Type B pancreatic cell (in vitro differentiated cells): ENCODE measurements at regions not wholly inside any gene's neighbourhood (a gene's known extent, or its start where the extent isn't known, plus 50 kb on each side); places are given as distances from the start of the nearest gene placed in this dataset.

Source experiments
- DNase-seq: peaks from one replicate; pipeline ENCODE4 v3.0.0; 2021; ENCODE audit warnings: mixed read lengths; ENCODE audit not compliant: unreplicated experiment; ENCODE audit errors: extremely low spot score
- H3K27ac Mint-ChIP-seq: 2 replicates; pipeline ENCODE4 v1.8.0; 2021; ENCODE audit warnings: mild to moderate bottlenecking, mixed read lengths
- H3K27me3 Mint-ChIP-seq: 2 replicates; pipeline ENCODE4 v1.8.0; 2021; ENCODE audit warnings: mixed read lengths
- H3K36me3 Mint-ChIP-seq: 2 replicates; pipeline ENCODE4 v1.8.0; 2021; ENCODE audit warnings: mixed read lengths
- H3K4me1 Mint-ChIP-seq: one replicate; pipeline ENCODE4 v1.8.0; 2021; ENCODE audit warnings: mixed read lengths; ENCODE audit not compliant: unreplicated experiment
- H3K4me3 Mint-ChIP-seq: 2 replicates; pipeline ENCODE4 v1.8.0; 2021; ENCODE audit warnings: mild to moderate bottlenecking, mixed read lengths
- H3K9me3 Mint-ChIP-seq: 2 replicates; pipeline ENCODE4 v1.8.0; 2021; ENCODE audit warnings: mixed read lengths
- CTCF ChIP-seq: fragments of 200-600 bp; sonication (generic); conservative IDR thresholded peaks from 2 replicates; pipeline ENCODE4 v1.5.0; 2021; ENCODE audit warnings: antibody characterized with exemption, mild to moderate bottlenecking

DNA sequence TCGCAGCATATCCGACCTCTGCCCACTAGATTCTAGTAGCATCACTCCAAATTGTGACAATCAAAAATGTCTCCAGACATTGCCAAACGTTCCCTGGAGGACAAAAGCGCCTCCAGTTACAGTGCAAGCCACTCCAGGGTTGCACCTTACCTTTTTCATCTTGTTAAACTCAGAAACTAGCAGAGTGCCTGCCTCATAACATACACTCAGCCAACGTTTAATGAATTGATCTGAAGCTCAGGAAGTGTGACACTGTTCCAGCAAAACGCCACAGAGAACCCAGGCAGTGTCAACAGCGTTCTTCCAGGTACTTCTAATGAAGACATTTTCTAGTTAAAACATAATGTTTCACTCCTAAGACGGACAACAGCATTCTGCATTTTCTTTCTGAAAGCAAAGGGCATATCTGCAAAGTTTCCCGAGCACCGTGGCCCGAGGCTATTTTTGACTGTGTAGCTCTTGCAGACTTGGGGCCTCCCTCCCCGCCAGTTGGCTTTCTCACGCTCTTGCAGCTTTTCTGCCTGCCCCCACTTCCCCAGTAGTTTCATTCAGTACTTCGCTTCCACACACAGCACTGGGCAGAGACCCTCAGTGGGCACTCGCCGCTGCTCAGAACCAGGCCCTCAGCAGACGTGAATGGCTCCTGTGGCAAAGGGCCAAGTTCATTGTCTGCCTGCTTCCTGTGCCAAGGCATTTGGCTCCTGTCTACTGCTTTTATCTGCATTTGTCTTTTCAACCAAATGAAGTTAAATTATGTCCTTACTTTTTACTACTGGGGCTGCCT lies 133.4 kb upstream of the TTC29 start:
- Mint-ChIP-seq H3K4me1 (peaks cover 7% of the 10 kb centered on the region), H3K4me3 (no peak overlapping the region), H3K27ac (no peak overlapping the region), H3K36me3 (no peaks in the 10 kb centered on the region), H3K27me3 (peaks cover 3% of the 10 kb centered on the region), H3K9me3 (peaks cover 6% of the 10 kb centered on the region)
- no peak for DNase-seq
- TF ChIP-seq CTCF, result no peak

DNA sequence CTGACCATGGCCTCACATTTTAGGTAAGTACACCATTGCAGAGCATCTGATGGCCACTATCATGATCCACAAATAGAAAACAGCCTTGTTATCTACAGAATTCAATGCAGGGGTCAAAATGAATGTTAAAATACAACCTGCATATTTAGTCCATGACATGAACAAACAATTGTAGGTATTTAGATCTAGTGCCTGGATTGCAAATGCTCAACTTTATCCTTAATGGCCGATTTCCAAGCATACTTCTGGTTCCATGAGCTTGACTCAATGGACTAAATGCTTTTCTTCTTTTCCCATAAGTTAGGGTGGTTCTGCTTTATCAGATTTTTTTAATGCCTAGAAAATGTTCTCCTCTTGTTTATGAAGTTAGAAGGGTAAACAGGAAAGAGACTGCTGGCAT lies 139.2 kb upstream of the TTC29 start:
- H3K9me3 Mint-ChIP-seq, result no peaks in the 10 kb centered on the region
- no peak overlapping the region for H3K4me3 Mint-ChIP-seq
- H3K4me1 Mint-ChIP-seq, result peaks cover 25% of the 10 kb centered on the region
- no peaks in the 10 kb centered on the region for H3K36me3 Mint-ChIP-seq
- H3K27me3 Mint-ChIP-seq, result peaks cover 3% of the 10 kb centered on the region
- DNase-seq, result no peak
- TF ChIP-seq CTCF, result no peak
- H3K27ac Mint-ChIP-seq, result no peak overlapping the region

DNA sequence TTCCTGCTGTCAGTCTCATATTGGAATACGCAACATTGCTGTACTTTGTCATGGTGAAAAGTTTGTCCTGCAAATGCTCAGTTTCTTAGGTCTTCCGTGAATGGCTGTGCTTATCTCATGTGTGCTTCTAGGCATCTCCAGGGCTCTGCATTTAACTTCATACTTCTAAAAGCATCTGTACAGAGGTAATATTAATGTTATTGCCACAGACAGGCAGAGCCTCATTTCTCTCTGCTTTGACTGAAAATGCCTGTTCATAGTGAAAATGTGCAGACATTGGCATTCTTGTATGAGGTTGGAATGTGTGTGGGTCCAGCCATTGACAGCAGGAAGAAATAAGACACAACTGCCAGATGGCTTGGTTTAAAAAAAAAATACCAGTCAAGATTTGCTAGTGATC lies 140.1 kb upstream of the TTC29 start:
- no peak for DNase-seq
- Mint-ChIP-seq H3K27me3 (peaks cover 3% of the 10 kb centered on the region), H3K9me3 (no peaks in the 10 kb centered on the region), H3K4me1 (peaks cover 25% of the 10 kb centered on the region), H3K36me3 (no peaks in the 10 kb centered on the region), H3K4me3 (no peak overlapping the region), H3K27ac (no peak overlapping the region)
- TF ChIP-seq CTCF, result no peak

DNA sequence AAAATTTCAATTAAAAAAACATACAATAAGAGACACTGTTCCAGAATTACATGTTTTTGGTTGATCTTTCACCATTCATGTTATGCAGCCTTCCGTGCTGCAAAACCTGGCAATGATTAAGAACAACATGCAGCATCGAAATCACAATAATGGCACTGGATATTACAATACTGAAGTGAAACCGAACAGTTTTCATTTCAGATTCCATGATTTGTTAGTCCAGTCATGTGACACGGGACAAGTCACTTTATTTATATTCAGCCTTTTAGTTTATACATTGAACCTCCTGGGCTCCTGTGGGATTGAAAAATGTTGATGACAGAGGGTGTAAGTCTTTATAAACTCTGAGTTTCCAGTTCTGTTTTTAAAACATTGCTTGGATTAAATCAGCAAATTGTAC lies 142.5 kb upstream of the TTC29 start:
- no peak overlapping the region for H3K27ac Mint-ChIP-seq
- no peak overlapping the region for H3K4me3 Mint-ChIP-seq
- H3K27me3 Mint-ChIP-seq, result peaks cover 3% of the 10 kb centered on the region

DNA sequence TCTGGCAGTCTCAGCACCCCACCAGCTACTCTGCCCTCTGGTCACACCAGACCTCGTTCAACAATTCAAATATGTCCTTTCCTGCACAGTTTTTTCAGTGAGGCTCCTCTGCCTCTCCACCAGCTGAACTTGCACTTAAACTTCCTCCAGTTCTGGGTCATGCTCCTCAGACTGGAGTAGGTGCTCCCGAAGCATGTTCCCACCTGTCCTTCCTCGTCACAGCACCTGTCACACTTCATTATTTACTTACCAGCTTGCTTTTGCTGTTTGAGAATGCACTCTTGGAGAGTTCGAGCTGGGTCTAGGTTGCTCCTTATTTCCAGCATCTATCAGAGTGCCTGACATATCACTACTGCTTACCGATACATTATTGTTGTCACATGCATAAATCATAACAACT lies 144.8 kb upstream of the TTC29 start:
- Mint-ChIP-seq H3K4me3 (no peak overlapping the region), H3K4me1 (peaks cover 32% of the 10 kb centered on the region), H3K9me3 (no peaks in the 10 kb centered on the region), H3K27me3 (peaks cover 3% of the 10 kb centered on the region), H3K36me3 (no peaks in the 10 kb centered on the region), H3K27ac (peak overlapping the region; percentile 0)
- DNase-seq, result no peak
- TF ChIP-seq CTCF, result no peak

More for the DNA sequence above, 142.5 kb upstream of the TTC29 start:
- H3K36me3 Mint-ChIP-seq, result no peaks in the 10 kb centered on the region
- peaks cover 28% of the 10 kb centered on the region for H3K4me1 Mint-ChIP-seq
- no peaks in the 10 kb centered on the region for H3K9me3 Mint-ChIP-seq
- TF ChIP-seq CTCF, result no peak
- no peak for DNase-seq
